Activated T-cell treated with anti-CD3 and anti-CD28 coated beads, Interleukin-2, amount 50 U/mL, for 4 hours (primary cell): ENCODE measurements at regions not wholly inside any gene's neighbourhood (a gene's known extent, or its start where the extent isn't known, plus 50 kb on each side); places are given as distances from the start of the nearest gene placed in this dataset.
"Not testable (repeated sequence)": the region's sequence is repeated elsewhere in the genome, so short reads cannot be mapped to it uniquely, and the experiment has no call there.

ENCODE experiments used
- ATAC-seq, 2 donors: fragments of 200-7000 bp; cut with Tn5 transposase; one replicate each; pipeline ENCODE4 v1.10.0; 2021
- DNase-seq: peaks from one replicate; pipeline ENCODE4 v3.0.0-alpha.2; 2020
- H3K27me3 Mint-ChIP-seq: one replicate; pipeline ENCODE4 v1.8.0; 2021; ENCODE audit warnings: low read depth, mixed read lengths
- H3K36me3 Mint-ChIP-seq: one replicate; pipeline ENCODE4 v1.8.0; 2022; ENCODE audit warnings: mixed read lengths; ENCODE audit not compliant: insufficient read depth
- H3K4me1 Mint-ChIP-seq: one replicate; pipeline ENCODE4 v1.8.0; 2021; ENCODE audit warnings: low read depth, mixed read lengths
- H3K4me3 Mint-ChIP-seq: one replicate; pipeline ENCODE4 v1.8.0; 2021; ENCODE audit warnings: mild to moderate bottlenecking, moderate library complexity, mixed read lengths
- H3K9me3 Mint-ChIP-seq: one replicate; pipeline ENCODE4 v1.8.0; 2021; ENCODE audit warnings: mixed read lengths

DNA sequence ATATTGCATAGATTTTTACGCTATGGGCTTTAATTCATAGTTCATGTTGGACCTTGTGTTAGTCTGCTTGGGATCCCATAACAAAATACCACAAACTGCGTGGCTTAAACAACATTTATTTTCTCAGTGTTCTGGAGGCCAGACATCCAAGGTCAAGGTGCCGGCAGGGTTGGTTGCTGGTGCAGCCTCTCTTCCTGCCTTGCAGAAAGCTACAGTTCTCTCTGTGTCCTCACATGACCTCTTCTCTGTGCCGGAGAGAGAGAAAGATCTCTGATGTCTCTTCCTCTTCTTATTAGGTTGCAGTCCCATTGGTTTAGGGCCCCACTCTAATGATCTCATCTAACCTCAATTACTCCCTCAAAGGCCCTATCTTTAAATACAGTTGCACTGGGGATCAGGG, 170.5 kb downstream of the IPO8 start:
- Mint-ChIP-seq H3K4me3 (no peak overlapping the region), H3K4me1 (no peaks in the 10 kb centered on the region), H3K27me3 (no peaks in the 10 kb centered on the region), H3K9me3 (no peaks in the 10 kb centered on the region), H3K36me3 (no peaks in the 10 kb centered on the region)
- DNase-seq (no peak), ATAC-seq (no peak)

DNA sequence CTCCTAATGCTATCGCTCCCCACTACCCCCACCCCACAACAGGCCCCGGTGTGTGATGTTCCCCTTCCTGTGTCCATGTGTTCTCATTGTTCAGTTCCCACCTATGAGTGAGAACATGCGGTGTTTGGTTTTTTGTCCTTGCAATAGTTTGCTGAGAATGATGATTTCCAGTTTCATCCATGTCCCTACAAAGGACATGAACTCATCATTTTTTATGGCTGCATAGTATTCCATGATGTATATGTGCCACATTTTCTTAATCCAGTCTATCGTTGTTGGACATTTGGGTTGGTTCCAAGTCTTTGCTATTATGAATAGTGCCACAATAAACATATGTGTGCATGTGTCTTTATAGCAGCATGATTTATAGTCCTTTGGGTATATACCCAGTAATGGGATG, 175.4 kb downstream of the IPO8 start:
- not testable (repeated sequence) for ATAC-seq, H3K36me3 Mint-ChIP-seq, H3K4me1 Mint-ChIP-seq, DNase-seq, H3K4me3 Mint-ChIP-seq, H3K27me3 Mint-ChIP-seq, H3K9me3 Mint-ChIP-seq

- no peak for ATAC-seq
- Mint-ChIP-seq H3K9me3 (peaks cover 3% of the 10 kb centered on the region), H3K4me1 (no peaks in the 10 kb centered on the region), H3K36me3 (no peaks in the 10 kb centered on the region), H3K4me3 (no peak overlapping the region), H3K27me3 (no peaks in the 10 kb centered on the region)
- no peak for DNase-seq
These were observed 176.1 kb downstream of the IPO8 start for GRCh38 chr12:30519535-30519934.

DNA sequence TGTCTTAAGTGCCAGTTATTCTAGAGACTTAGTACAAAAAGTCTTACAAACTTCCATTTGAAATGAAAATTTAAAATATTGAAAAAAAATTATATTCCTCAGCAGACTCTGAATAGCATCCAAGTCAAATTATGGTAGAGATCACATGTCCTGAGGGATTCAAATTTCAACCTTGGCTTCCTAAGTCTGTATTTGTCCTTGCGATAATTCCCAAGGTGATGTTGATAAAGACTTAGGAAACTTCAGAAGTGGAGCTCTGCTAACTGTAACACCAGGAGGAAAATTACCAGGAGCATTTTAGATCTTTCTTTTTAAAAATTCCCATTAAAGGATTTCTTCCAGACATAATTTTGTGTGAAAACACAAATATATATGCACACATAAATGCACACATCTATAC, 178.3 kb downstream of the IPO8 start:
- H3K4me1 Mint-ChIP-seq: no peaks in the 10 kb centered on the region
- DNase-seq (no peak), ATAC-seq (no peak)
- peaks cover 2% of the 10 kb centered on the region for H3K27me3 Mint-ChIP-seq
- no peak overlapping the region for H3K4me3 Mint-ChIP-seq
- H3K9me3 Mint-ChIP-seq: peaks cover 3% of the 10 kb centered on the region
- H3K36me3 Mint-ChIP-seq: no peaks in the 10 kb centered on the region

- no peaks in the 10 kb centered on the region for H3K4me1 Mint-ChIP-seq
- H3K4me3 Mint-ChIP-seq: no peak overlapping the region
- H3K36me3 Mint-ChIP-seq: no peaks in the 10 kb centered on the region
- DNase-seq (no peak), ATAC-seq (no peak)
- peaks cover 3% of the 10 kb centered on the region for H3K9me3 Mint-ChIP-seq
- H3K27me3 Mint-ChIP-seq: peaks cover 2% of the 10 kb centered on the region
These were observed 180.3 kb downstream of the IPO8 start for GRCh38 chr12:30515351-30515750.

- Mint-ChIP-seq H3K4me3 (no peak overlapping the region), H3K4me1 (no peaks in the 10 kb centered on the region), H3K36me3 (no peaks in the 10 kb centered on the region), H3K9me3 (peaks cover 2% of the 10 kb centered on the region), H3K27me3 (peaks cover 2% of the 10 kb centered on the region)
- DNase-seq (no peak), ATAC-seq (no peak)
These were observed 181.0 kb downstream of the IPO8 start for GRCh38 chr12:30514666-30515065.

DNA sequence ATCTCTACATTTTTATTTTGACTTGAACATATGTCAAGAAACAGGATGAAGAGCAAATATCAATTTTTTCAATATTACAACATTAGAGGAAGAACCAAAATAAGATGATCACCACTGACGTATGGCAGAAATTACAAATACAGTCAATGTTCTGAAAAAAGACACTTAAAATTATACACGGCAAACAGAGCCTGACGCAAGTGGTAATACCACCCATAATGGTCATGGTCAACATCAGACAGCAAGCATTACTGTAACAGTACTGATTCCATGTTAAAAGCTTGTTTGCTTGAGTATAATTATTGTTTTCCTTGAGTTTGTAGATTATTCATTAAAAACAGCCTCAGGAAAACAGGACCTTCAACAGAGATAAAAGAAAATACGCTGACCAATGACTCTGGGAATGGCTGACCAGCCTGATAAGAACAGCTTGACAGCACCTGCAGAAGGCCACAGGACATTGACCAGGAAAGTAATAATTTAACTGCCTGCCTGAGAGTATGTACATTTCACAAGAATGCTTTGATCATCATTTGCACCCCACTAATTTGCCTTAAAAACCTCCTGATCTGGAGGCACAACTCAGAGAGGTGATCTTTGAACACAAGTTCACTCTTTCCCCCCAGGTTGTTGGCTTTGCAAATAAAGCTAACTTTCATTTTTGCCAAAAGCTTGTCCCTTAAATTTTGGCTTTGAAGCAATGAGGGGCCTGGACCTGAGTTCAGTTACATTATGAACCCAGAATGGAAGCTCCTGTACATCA, 187.3 kb downstream of the IPO8 start:
- Mint-ChIP-seq H3K36me3 (no peaks in the 10 kb centered on the region), H3K27me3 (peaks cover 2% of the 10 kb centered on the region), H3K9me3 (no peaks in the 10 kb centered on the region), H3K4me1 (no peaks in the 10 kb centered on the region), H3K4me3 (no peak overlapping the region)
- no peak for ATAC-seq
- no peak for DNase-seq

GRCh38 chr12:30507576-30507975, 188.1 kb downstream of the IPO8 start:
- Mint-ChIP-seq H3K36me3 (no peaks in the 10 kb centered on the region), H3K4me3 (no peak overlapping the region), H3K9me3 (no peaks in the 10 kb centered on the region), H3K4me1 (no peaks in the 10 kb centered on the region), H3K27me3 (peaks cover 2% of the 10 kb centered on the region)
- ATAC-seq (no peak), DNase-seq (no peak)

DNA sequence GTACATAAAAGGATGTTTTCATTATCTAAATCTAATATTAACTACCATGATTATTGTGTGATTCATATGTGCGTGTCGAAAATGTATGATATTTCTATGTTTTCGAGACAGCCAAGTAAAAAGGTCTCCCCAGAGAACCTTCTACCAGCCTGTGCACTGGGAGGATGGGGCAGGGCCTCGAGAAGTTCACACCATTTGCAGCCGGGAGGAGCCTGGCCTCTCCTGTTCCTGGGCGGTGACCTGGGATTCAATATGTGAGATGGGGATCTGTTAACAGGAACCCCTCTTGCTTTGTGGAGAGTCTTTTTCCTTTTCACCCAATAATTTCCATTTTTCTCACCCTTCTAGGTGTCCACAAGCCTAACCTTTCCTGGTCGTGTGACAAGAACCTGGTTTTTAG, 189.3 kb downstream of the IPO8 start:
- no peak for ATAC-seq
- no peak for DNase-seq
- no peaks in the 10 kb centered on the region for H3K36me3 Mint-ChIP-seq
- peaks cover 2% of the 10 kb centered on the region for H3K27me3 Mint-ChIP-seq
- H3K9me3 Mint-ChIP-seq: no peaks in the 10 kb centered on the region
- H3K4me3 Mint-ChIP-seq: no peak overlapping the region
- no peaks in the 10 kb centered on the region for H3K4me1 Mint-ChIP-seq

GRCh38 chr12:30501718-30502117, 194.0 kb downstream of the IPO8 start:
- H3K4me3 Mint-ChIP-seq: no peak overlapping the region
- H3K36me3 Mint-ChIP-seq: no peaks in the 10 kb centered on the region
- H3K27me3 Mint-ChIP-seq: no peaks in the 10 kb centered on the region
- no peak for DNase-seq
- ATAC-seq: no peak
- H3K4me1 Mint-ChIP-seq: no peaks in the 10 kb centered on the region
- no peaks in the 10 kb centered on the region for H3K9me3 Mint-ChIP-seq

- no peak for DNase-seq
- Mint-ChIP-seq H3K4me3 (no peak overlapping the region), H3K27me3 (no peaks in the 10 kb centered on the region), H3K9me3 (no peaks in the 10 kb centered on the region), H3K36me3 (no peaks in the 10 kb centered on the region), H3K4me1 (no peaks in the 10 kb centered on the region)
- ATAC-seq: no peak
These were observed 195.1 kb downstream of the IPO8 start for GRCh38 chr12:30500532-30500931.

DNA sequence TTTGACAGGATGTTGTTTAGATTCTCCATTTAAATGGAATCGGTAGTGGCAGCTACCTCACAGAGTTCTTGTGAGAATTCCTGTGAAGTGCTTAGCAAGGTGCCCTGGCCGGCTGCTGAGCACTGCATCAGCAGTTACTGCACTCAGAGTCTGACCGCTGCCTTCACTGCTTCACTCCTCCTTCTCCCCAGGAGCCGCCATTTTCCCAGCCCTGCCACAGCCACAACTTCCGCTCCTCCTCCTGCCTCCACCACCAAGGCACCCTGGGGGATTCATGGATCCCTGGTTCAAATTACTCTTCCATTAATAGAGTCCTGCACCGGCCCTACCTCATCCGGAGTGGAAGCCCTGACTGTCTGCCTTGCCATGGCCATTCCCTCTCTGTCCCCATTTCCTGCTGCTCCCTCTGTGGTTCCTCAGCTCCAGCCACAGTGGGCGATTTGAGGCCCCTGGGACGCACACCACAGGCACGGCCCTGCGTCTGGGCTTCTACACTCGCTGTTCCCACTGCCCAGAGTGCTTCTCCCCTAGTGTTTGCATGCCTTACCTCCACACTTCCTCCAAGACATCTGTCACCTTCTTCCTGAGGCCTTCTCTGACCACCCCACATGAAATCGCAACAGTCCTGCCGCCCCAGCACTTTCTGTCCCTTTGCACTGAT, 210.3 kb downstream of the IPO8 start:
- no peaks in the 10 kb centered on the region for H3K36me3 Mint-ChIP-seq

DNA sequence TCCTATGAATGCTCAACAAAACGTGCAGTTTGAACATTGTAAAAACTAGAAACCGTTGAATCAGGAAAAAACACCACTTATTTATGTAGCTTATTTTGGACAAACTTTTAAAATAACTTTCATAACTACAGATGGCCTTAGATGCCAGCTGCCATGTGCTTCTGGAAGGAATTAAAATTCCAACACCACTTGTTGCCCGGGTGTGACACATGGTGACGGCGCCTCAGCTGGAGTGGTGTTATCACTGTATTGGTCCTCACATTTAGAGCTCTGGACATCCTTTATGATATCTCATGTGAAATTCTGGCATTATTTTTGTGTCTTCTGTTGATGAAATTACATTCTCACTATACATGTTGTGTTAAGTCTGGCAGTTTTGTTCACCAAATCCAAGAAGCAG, 211.0 kb downstream of the IPO8 start:
- Mint-ChIP-seq H3K4me1 (no peaks in the 10 kb centered on the region), H3K27me3 (peaks cover 2% of the 10 kb centered on the region)

More for the DNA sequence above, 210.3 kb downstream of the IPO8 start:
- Mint-ChIP-seq H3K27me3 (peaks cover 2% of the 10 kb centered on the region), H3K4me3 (no peak overlapping the region), H3K4me1 (no peaks in the 10 kb centered on the region), H3K9me3 (no peaks in the 10 kb centered on the region)
- no peak for ATAC-seq
- DNase-seq: no peak

DNA sequence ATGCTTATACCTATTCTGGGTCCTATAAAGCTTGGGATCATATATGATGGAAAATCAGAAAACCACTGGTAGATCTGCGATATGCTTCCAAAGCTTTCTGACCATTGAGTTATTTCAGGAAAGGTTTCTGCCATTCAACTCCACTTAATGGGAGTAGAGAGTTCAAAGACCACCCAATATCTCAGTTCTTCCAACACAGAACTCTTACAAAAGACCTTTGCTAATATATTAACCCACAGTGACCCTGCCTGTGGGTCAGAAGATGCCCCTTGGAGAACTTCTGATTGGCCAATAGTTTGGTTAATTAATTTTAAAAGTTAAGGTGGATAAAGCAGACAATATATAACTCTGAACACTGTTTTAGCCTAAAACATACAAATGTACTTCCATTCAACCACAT, 213.0 kb downstream of the IPO8 start:
- DNase-seq: no peak
- ATAC-seq: no peak
- Mint-ChIP-seq H3K27me3 (peaks cover 2% of the 10 kb centered on the region), H3K4me3 (no peak overlapping the region), H3K4me1 (no peaks in the 10 kb centered on the region), H3K36me3 (no peaks in the 10 kb centered on the region), H3K9me3 (no peaks in the 10 kb centered on the region)

More for the DNA sequence above, 211.0 kb downstream of the IPO8 start:
- no peak for ATAC-seq
- Mint-ChIP-seq H3K9me3 (no peaks in the 10 kb centered on the region), H3K4me3 (no peak overlapping the region), H3K36me3 (no peaks in the 10 kb centered on the region)
- DNase-seq: no peak

DNA sequence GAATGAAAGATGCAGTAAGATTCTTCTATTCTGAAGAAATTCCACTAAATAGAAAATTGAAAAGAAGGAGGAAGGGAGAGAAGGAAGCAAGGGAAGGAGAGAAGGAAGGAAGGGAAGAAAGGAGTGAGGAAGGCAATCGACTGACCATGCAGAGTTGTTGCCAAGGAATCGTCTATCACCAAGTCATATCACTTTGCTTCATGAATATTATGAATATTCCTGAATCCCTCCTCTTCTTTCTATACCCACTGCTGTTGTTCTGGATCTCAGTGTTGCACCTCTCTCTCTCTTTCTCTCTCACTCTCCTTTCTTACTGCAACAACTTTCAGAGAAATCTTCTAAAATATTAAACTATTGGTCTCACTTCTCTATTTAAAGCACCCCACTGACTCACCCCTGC, 222.4 kb downstream of the IPO8 start:
- no peak overlapping the region for H3K4me3 Mint-ChIP-seq
- no peaks in the 10 kb centered on the region for H3K4me1 Mint-ChIP-seq
- H3K36me3 Mint-ChIP-seq: no peaks in the 10 kb centered on the region
- ATAC-seq (no peak), DNase-seq (no peak)
- peaks cover 2% of the 10 kb centered on the region for H3K27me3 Mint-ChIP-seq
- peaks cover 4% of the 10 kb centered on the region for H3K9me3 Mint-ChIP-seq
